HCT116 (cell line): ENCODE measurements at regions not wholly inside any gene's neighbourhood (a gene's known extent, or its start where the extent isn't known, plus 50 kb on each side); places are given as distances from the start of the nearest gene placed in this dataset.

Experiments used
- ATF3 ChIP-seq: IDR thresholded peaks from 2 replicates; pipeline ENCODE4 v1.6.1; 2012
- CTCF ChIP-seq, 3 experiments: fragments of 200-600 bp in 1 of 3; sonication (generic) in 1 of 3; IDR thresholded peaks in 2 of 3; conservative IDR thresholded peaks in 1 of 3; 2 replicates each; pipeline ENCODE4 v1.5.1; 2012 to 2017; ENCODE audit warnings: low read depth in 2 of 3, low read length in 2 of 3, antibody characterized with exemption in 1 of 3, borderline replicate concordance in 1 of 3, control low read depth in 1 of 3, mild to moderate bottlenecking in 1 of 3, mixed read lengths in 1 of 3, mixed run types in 1 of 3, moderate library complexity in 1 of 3; ENCODE audit not compliant: insufficient read depth in 1 of 3
- EZH2 ChIP-seq: fragments of 200-600 bp; sonication (generic); IDR thresholded peaks from 2 replicates; pipeline ENCODE4 v1.6.1; 2017; ENCODE audit warnings: antibody characterized with exemption, mixed run types
- EZH2phosphoT487 ChIP-seq: fragments of 200-600 bp; IDR thresholded peaks from 2 replicates; pipeline ENCODE4 v1.6.1; 2018; ENCODE audit warnings: antibody characterized with exemption, borderline replicate concordance
- JUND ChIP-seq: IDR thresholded peaks from 2 replicates; pipeline ENCODE4 v1.6.1; 2012
- MAX ChIP-seq: IDR thresholded peaks from 2 replicates; pipeline ENCODE4 v1.6.1; 2012
- POLR2A ChIP-seq: IDR thresholded peaks from 2 replicates; pipeline ENCODE4 v1.7.0; 2011; ENCODE audit warnings: borderline replicate concordance; ENCODE audit not compliant: insufficient read depth, insufficient read length; ENCODE audit errors: extremely low read depth
- POLR2AphosphoS5 ChIP-seq: IDR thresholded peaks from 2 replicates; pipeline ENCODE4 v1.6.1; 2011; ENCODE audit warnings: mild to moderate bottlenecking, low read depth, low read length, moderate library complexity
- YY1 ChIP-seq: IDR thresholded peaks from 2 replicates; pipeline ENCODE4 v1.6.1; 2011; ENCODE audit warnings: low read length, low read depth, moderate library complexity, mild to moderate bottlenecking; ENCODE audit not compliant: insufficient replicate concordance; ENCODE audit errors: extremely low read depth
- ZFX ChIP-seq: fragments of 450-650 bp; IDR thresholded peaks from 2 replicates; pipeline ENCODE4 v1.6.1; 2017

GRCh38 chr5:56358703-56359681 lies 125.9 kb upstream of the ANKRD55 start:
- TF ChIP-seq CTCF (IDR thresholded peaks at IDR 0.05 in 2 of 3, conservative IDR thresholded peaks at IDR 0.05 in 1 of 3; ENCODE audit: borderline replicate concordance in 1 of 3, insufficient read depth in 1 of 3, low read depth in 2 of 3, low read length in 2 of 3) (no peak), ZFX (no peak), JUND (no peak), ATF3 (no peak), EZH2phosphoT487 (no peak), POLR2AphosphoS5 (no peak), YY1 (no peak), EZH2 (no peak), POLR2A (no peak), MAX (no peak; the same call in 1 of the 2 replicates)
